WTC11 (cell line): ENCODE measurements at regions not wholly inside any gene's neighbourhood (a gene's known extent, or its start where the extent isn't known, plus 50 kb on each side); places are given as distances from the start of the nearest gene placed in this dataset.

Experiments used
- ATAC-seq: fragments of 200-7000 bp; cut with Tn5 transposase; 2 replicates; pipeline ENCODE4 v1.10.0; 2021; ENCODE audit warnings: mild to moderate bottlenecking, moderate library complexity
- CTCF ChIA-PET: fragments of 300-600 bp; sonication (Branson Sonifier 250); formaldehyde crosslinking; loops from one replicate; lab custom pipeline; 2021; ENCODE audit warnings: antibody characterized with exemption; lab: Charles Lee
- POLR2A ChIA-PET: fragments of 350-600 bp; sonication (Branson Sonifier 250); formaldehyde crosslinking; loops from one replicate; lab custom pipeline; 2021; ENCODE audit warnings: antibody characterized with exemption; lab: Charles Lee
- DNase-seq: peaks from one replicate; pipeline ENCODE4 v3.0.0; 2021; ENCODE audit warnings: low spot score
- H3K27ac Mint-ChIP-seq: 2 replicates; pipeline ENCODE4 v1.8.0; 2021; ENCODE audit warnings: mixed read lengths
- H3K27me3 Mint-ChIP-seq: 2 replicates; pipeline ENCODE4 v1.8.0; 2021; ENCODE audit warnings: low read depth, mild to moderate bottlenecking, moderate library complexity, mixed read lengths
- H3K36me3 Mint-ChIP-seq: 2 replicates; pipeline ENCODE4 v1.8.0; 2021; ENCODE audit warnings: mixed read lengths
- H3K4me1 Mint-ChIP-seq: 2 replicates; pipeline ENCODE4 v1.8.0; 2022; ENCODE audit warnings: mixed read lengths
- H3K4me3 Mint-ChIP-seq: 2 replicates; pipeline ENCODE4 v1.8.0; 2021; ENCODE audit warnings: mild to moderate bottlenecking, moderate library complexity, mixed read lengths
- H3K9me3 Mint-ChIP-seq: 2 replicates; pipeline ENCODE4 v1.8.0; 2021; ENCODE audit warnings: mixed read lengths
- CDX4 ChIP-seq: fragments of 250-450 bp; sonication (Bioruptor Pico); IDR thresholded peaks from 2 replicates; pipeline ENCODE4 v1.9.0; 2021; ENCODE audit warnings: moderate library complexity, mild to moderate bottlenecking, inconsistent platforms, borderline replicate concordance
- E2F1 ChIP-seq: sonication (generic); formaldehyde crosslinking; IDR thresholded peaks from 2 replicates; pipeline ENCODE4 v1.8.0; 2022; ENCODE audit warnings: mild to moderate bottlenecking, missing genetic modification reagents
- E2F5 ChIP-seq: sonication (generic); formaldehyde crosslinking; IDR thresholded peaks from 2 replicates; pipeline ENCODE4 v1.8.1; 2022; ENCODE audit warnings: mild to moderate bottlenecking, moderate library complexity, missing genetic modification reagents
- ERG ChIP-seq: fragments of 250-450 bp; sonication (Bioruptor Pico); IDR thresholded peaks from 2 replicates; pipeline ENCODE4 v1.8.0; 2021; ENCODE audit warnings: mild to moderate bottlenecking
- ESRRA ChIP-seq: sonication (generic); formaldehyde crosslinking; IDR thresholded peaks from 2 replicates; pipeline ENCODE4 v1.8.1; 2022; ENCODE audit warnings: mild to moderate bottlenecking, missing genetic modification reagents, borderline replicate concordance
- ETV6 ChIP-seq: sonication (generic); formaldehyde crosslinking; IDR thresholded peaks from 2 replicates; pipeline ENCODE4 v1.8.1; 2022; ENCODE audit warnings: mild to moderate bottlenecking, missing genetic modification reagents
- GRHL2 ChIP-seq: fragments of 250-450 bp; sonication (Bioruptor Pico); IDR thresholded peaks from 2 replicates; pipeline ENCODE4 v1.8.0; 2022; ENCODE audit warnings: mild to moderate bottlenecking, moderate library complexity; ENCODE audit not compliant: insufficient replicate concordance, severe bottlenecking
- GTF2I ChIP-seq: fragments of 250-450 bp; sonication (Bioruptor Pico); conservative IDR thresholded peaks from 2 replicates; pipeline ENCODE4 v1.4.0; 2021; ENCODE audit warnings: mild to moderate bottlenecking
- IRF1 ChIP-seq: sonication (generic); formaldehyde crosslinking; IDR thresholded peaks from 2 replicates; pipeline ENCODE4 v1.8.0; 2023; ENCODE audit warnings: missing genetic modification reagents
- IRF2 ChIP-seq: sonication (generic); formaldehyde crosslinking; IDR thresholded peaks from 2 replicates; pipeline ENCODE4 v1.8.0; 2022; ENCODE audit warnings: low read depth, missing genetic modification reagents, borderline replicate concordance
- JAZF1 ChIP-seq: fragments of 250-450 bp; sonication (Bioruptor Pico); IDR thresholded peaks from 2 replicates; pipeline ENCODE4 v1.9.0; 2021; ENCODE audit warnings: moderate library complexity, mild to moderate bottlenecking, inconsistent platforms
- MYBL2 ChIP-seq: sonication (generic); formaldehyde crosslinking; IDR thresholded peaks from 2 replicates; pipeline ENCODE4 v1.8.1; 2023; ENCODE audit warnings: mild to moderate bottlenecking, moderate library complexity, missing genetic modification reagents
- NFE2L1 ChIP-seq: sonication (generic); formaldehyde crosslinking; IDR thresholded peaks from 2 replicates; pipeline ENCODE4 v1.8.1; 2023; ENCODE audit warnings: missing genetic modification reagents
- NR3C1 ChIP-seq: sonication (generic); formaldehyde crosslinking; conservative IDR thresholded peaks from 2 replicates; pipeline ENCODE4 v1.8.1; 2023; ENCODE audit warnings: low read depth, mild to moderate bottlenecking, missing genetic modification reagents
- PRDM15 ChIP-seq: sonication (generic); formaldehyde crosslinking; IDR thresholded peaks from 2 replicates; pipeline ENCODE4 v1.8.0; 2022; ENCODE audit warnings: missing genetic modification reagents
- SP1 ChIP-seq: sonication (generic); formaldehyde crosslinking; conservative IDR thresholded peaks from 2 replicates; pipeline ENCODE4 v1.8.1; 2022; ENCODE audit warnings: missing genetic modification reagents
- ZBTB43 ChIP-seq: sonication (generic); formaldehyde crosslinking; IDR thresholded peaks from 2 replicates; pipeline ENCODE4 v1.8.1; 2023; ENCODE audit warnings: mild to moderate bottlenecking, missing genetic modification reagents
- ZNF263 ChIP-seq: sonication (generic); formaldehyde crosslinking; IDR thresholded peaks from 2 replicates; pipeline ENCODE4 v1.8.1; 2022; ENCODE audit warnings: low read depth, mild to moderate bottlenecking, moderate library complexity, missing genetic modification reagents
- ZNF396 ChIP-seq: fragments of 250-450 bp; sonication (Bioruptor Pico); IDR thresholded peaks from 2 replicates; pipeline ENCODE4 v1.8.0; 2021; ENCODE audit warnings: mild to moderate bottlenecking, moderate library complexity, borderline replicate concordance

- TF ChIP-seq ERG, result no peak
- no peak for TF ChIP-seq ZNF263 (CRISPR knock-in tag)
- TF ChIP-seq ZNF396 (CRISPR knock-in tag), result no peak
- no peak for TF ChIP-seq E2F5 (CRISPR knock-in tag)
- TF ChIP-seq ZBTB43, result no peak
- TF ChIP-seq ETV6, result no peak
- no peak for TF ChIP-seq CDX4
- no peak for TF ChIP-seq SP1 (CRISPR knock-in tag)
- no peak for TF ChIP-seq IRF1 (CRISPR knock-in tag)
Measured at GRCh38 chr2:42888321-42889245, 96.2 kb upstream of the HAAO start (continued).

GRCh38 chr2:42886921-42887320 is 94.5 kb upstream of the HAAO start:
- CTCF ChIA-PET, result no interaction called here
- peaks cover 19% of the 10 kb centered on the region for H3K36me3 Mint-ChIP-seq

More at GRCh38 chr2:42886921-42887320, 94.5 kb upstream of the HAAO start:
- Mint-ChIP-seq H3K9me3 (peaks cover 37% of the 10 kb centered on the region), H3K27ac (no peak overlapping the region), H3K27me3 (no peaks in the 10 kb centered on the region), H3K4me3 (no peak overlapping the region), H3K4me1 (peaks cover 9% of the 10 kb centered on the region)
- no peak for TF ChIP-seq ESRRA (CRISPR knock-in tag)
- no peak for TF ChIP-seq GRHL2 (CRISPR knock-in tag)
- no peak for TF ChIP-seq ETV6
- no peak for TF ChIP-seq IRF2 (CRISPR knock-in tag)
- no peak for TF ChIP-seq PRDM15
- TF ChIP-seq NR3C1 (CRISPR knock-in tag), result no peak
- no peak for TF ChIP-seq E2F1
- TF ChIP-seq MYBL2, result no peak
- no peak for TF ChIP-seq JAZF1
- TF ChIP-seq GTF2I, result no peak
- TF ChIP-seq NFE2L1 (CRISPR knock-in tag), result no peak
- ATAC-seq, result no peak
- DNase-seq, result no peak
- POLR2A ChIA-PET, result no interaction called here
